ENCODE measurements at regions not wholly inside any gene's neighbourhood (a gene's known extent, or its start where the extent isn't known, plus 50 kb on each side); places are given as distances from the start of the nearest gene placed in this dataset.

- Histone ChIP-seq H3K4me1 (no peaks in the 10 kb centered on the region), H3K36me3 (no peaks in the 10 kb centered on the region), H3K27ac (no peak overlapping the region), H3K27me3 (no peaks in the 10 kb centered on the region), H3K9me3 (no peaks in the 10 kb centered on the region), H3K4me3 (no peak overlapping the region)
- intact Hi-C loops (cut with DNase I; ENCODE audit: low total_unique reads) = no loop called here
- no peak for TF ChIP-seq CTCF (IDR thresholded peaks at IDR 0.05)
- DNase-seq = no peak
These were observed 399.0 kb downstream of the LRRC70 start for GRCh38 chr5:62977661-62978060.

- Histone ChIP-seq H3K27ac (no peak overlapping the region), H3K4me1 (no peaks in the 10 kb centered on the region), H3K36me3 (no peaks in the 10 kb centered on the region), H3K27me3 (no peaks in the 10 kb centered on the region), H3K9me3 (no peaks in the 10 kb centered on the region), H3K4me3 (no peak overlapping the region)
- intact Hi-C loops (cut with DNase I; ENCODE audit: low total_unique reads) = no loop called here
- no peak for TF ChIP-seq CTCF (IDR thresholded peaks at IDR 0.05)
- DNase-seq = no peak
These were observed 396.0 kb downstream of the LRRC70 start for GRCh38 chr5:62974623-62975022.

GRCh38 chr5:62969409-62970120 is 390.9 kb downstream of the LRRC70 start:
- DNase-seq = no peak
- no peaks in the 10 kb centered on the region for H3K36me3 ChIP-seq
- TF ChIP-seq CTCF (IDR thresholded peaks at IDR 0.05) = no peak
- intact Hi-C loops (cut with DNase I; ENCODE audit: low total_unique reads) = no loop called here
- no peaks in the 10 kb centered on the region for H3K4me1 ChIP-seq
- H3K9me3 ChIP-seq = peaks cover 0 to 8% (median 0%) of the 10 kb centered on the region in 3 donors
- H3K27me3 ChIP-seq = no peaks in the 10 kb centered on the region
- no peak overlapping the region for H3K4me3 ChIP-seq
- H3K27ac ChIP-seq = no peak overlapping the region

GRCh38 chr5:62964428-62964827 is 385.8 kb downstream of the LRRC70 start:
- H3K27me3 ChIP-seq = no peaks in the 10 kb centered on the region
- H3K4me1 ChIP-seq = no peaks in the 10 kb centered on the region
- no peak overlapping the region for H3K27ac ChIP-seq
- H3K36me3 ChIP-seq = no peaks in the 10 kb centered on the region
- no peak overlapping the region for H3K4me3 ChIP-seq
- H3K9me3 ChIP-seq = peaks cover 0 to 8% (median 8%) of the 10 kb centered on the region in 3 donors
- DNase-seq = no peak
- intact Hi-C loops (cut with DNase I; ENCODE audit: low total_unique reads) = no loop called here
- no peak for TF ChIP-seq CTCF (IDR thresholded peaks at IDR 0.05)

- no peak for TF ChIP-seq CTCF (IDR thresholded peaks at IDR 0.05)
- Histone ChIP-seq H3K9me3 (peaks cover 0 to 8% (median 8%) of the 10 kb centered on the region in 3 donors), H3K4me3 (no peak overlapping the region), H3K4me1 (no peaks in the 10 kb centered on the region), H3K36me3 (no peaks in the 10 kb centered on the region), H3K27me3 (no peaks in the 10 kb centered on the region), H3K27ac (no peak overlapping the region)
- intact Hi-C loops (cut with DNase I; ENCODE audit: low total_unique reads) = no loop called here
- no peak for DNase-seq
These were observed 382.2 kb downstream of the LRRC70 start for GRCh38 chr5:62960781-62961180.

Data from tibial artery (tissue), 4 donors.